ENCODE measurements at regions not wholly inside any gene's neighbourhood (a gene's known extent, or its start where the extent isn't known, plus 50 kb on each side); places are given as distances from the start of the nearest gene placed in this dataset.

DNA sequence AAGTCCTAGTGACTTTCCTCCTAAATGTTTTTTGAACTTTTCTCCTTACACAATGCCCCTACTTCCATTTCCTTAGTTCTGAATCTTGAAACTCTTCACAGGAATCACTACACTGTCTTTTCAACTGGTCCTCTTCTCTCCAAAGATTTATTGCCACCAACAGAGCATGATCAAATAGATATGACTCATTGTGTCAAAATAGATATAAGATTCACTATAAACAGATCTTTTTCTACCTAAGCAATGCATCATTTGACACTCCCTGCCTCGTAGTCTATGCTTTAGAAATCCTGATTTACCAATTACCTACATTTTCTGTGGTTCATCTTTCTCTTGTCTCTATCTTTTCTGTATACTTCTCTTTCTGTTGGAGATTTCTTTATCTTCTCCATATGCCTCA lies 789.6 kb upstream of the SLIT2 start:
- no peaks in the 10 kb centered on the region for H3K9me3 ChIP-seq (ENCODE audit: insufficient read depth, low read depth, low read length)
- no peaks in the 10 kb centered on the region for H3K4me1 ChIP-seq (ENCODE audit: insufficient read depth, low read length, poor library complexity, severe bottlenecking)
- H3K27me3 ChIP-seq (ENCODE audit: insufficient read depth, low read length, poor library complexity, severe bottlenecking), result no peaks in the 10 kb centered on the region
- TF ChIP-seq, protein P1, sequence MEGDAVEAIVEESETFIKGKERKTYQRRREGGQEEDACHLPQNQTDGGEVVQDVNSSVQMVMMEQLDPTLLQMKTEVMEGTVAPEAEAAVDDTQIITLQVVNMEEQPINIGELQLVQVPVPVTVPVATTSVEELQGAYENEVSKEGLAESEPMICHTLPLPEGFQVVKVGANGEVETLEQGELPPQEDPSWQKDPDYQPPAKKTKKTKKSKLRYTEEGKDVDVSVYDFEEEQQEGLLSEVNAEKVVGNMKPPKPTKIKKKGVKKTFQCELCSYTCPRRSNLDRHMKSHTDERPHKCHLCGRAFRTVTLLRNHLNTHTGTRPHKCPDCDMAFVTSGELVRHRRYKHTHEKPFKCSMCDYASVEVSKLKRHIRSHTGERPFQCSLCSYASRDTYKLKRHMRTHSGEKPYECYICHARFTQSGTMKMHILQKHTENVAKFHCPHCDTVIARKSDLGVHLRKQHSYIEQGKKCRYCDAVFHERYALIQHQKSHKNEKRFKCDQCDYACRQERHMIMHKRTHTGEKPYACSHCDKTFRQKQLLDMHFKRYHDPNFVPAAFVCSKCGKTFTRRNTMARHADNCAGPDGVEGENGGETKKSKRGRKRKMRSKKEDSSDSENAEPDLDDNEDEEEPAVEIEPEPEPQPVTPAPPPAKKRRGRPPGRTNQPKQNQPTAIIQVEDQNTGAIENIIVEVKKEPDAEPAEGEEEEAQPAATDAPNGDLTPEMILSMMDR (conservative IDR thresholded peaks at IDR 0.05; ENCODE audit: low read length), result no peak
- no peak for TF ChIP-seq EZH2phosphoT487 (IDR thresholded peaks at IDR 0.05; ENCODE audit: borderline replicate concordance)
- H3K9me2 ChIP-seq (replicated peaks; ENCODE audit: low read depth, low read length), result no peaks in the 10 kb centered on the region
- H3K4me2 ChIP-seq (ENCODE audit: low read depth, low read length, poor library complexity, severe bottlenecking), result no peak overlapping the region
- no peak overlapping the region for H3K9ac ChIP-seq (ENCODE audit: low read depth, low read length, poor library complexity, severe bottlenecking)
- no peak overlapping the region for H3K4me3 ChIP-seq (ENCODE audit: low read length, poor library complexity, severe bottlenecking)
- no peaks in the 10 kb centered on the region for H3K79me2 ChIP-seq (ENCODE audit: insufficient read depth, low read length)
- H3K36me3 ChIP-seq (ENCODE audit: insufficient read depth, low read length), result no peaks in the 10 kb centered on the region
- H4K20me1 ChIP-seq (ENCODE audit: insufficient read depth, low read length, poor library complexity, severe bottlenecking), result no peaks in the 10 kb centered on the region
- no peak overlapping the region for H2AFZ ChIP-seq (ENCODE audit: low read length)
- no peaks in the 10 kb centered on the region for H3F3A ChIP-seq (ENCODE audit: low read depth)

DNA sequence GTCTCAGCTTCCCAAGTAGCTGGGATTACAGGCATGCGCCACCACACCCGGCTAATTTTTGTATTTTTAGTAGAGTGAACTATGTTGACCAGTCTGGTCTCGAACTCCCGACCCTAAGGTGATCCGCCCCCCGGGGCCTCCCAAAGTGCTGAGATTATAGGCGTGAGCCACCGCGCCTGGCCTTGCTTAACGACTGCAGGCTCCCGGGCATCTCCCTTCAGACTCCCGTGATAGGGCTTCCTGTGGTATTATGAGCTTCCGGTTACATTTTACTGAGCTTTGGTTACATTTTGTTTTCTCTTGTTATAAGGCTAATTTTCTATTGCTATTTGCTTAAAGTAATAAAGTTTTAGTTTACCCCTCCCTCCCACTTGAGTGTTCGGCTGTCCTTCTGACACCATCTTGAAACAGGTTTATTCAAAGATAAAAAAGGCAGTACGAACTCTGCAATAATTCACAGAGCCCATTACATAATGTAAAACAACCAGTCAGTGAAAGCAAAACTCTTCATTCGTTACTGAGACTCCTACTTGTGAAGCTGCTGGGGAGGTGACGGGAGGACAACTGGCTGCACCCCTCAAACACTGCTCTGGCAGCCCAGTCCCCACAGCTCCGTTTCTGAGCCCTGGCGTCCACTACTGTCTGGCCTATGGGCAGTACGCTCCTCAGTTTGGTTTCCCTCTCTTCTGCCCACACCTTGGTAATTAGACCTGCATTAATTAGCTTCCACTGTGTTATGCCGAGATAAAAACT lies 795.7 kb upstream of the SLIT2 start:
- TF ChIP-seq, protein P1 (conservative IDR thresholded peaks at IDR 0.05; ENCODE audit: low read length), result no peak
- TF ChIP-seq EZH2phosphoT487 (IDR thresholded peaks at IDR 0.05; ENCODE audit: borderline replicate concordance), result no peak
- Histone ChIP-seq H4K20me1 (ENCODE audit: insufficient read depth, low read length, poor library complexity, severe bottlenecking) (no peaks in the 10 kb centered on the region), H3K79me2 (ENCODE audit: insufficient read depth, low read length) (no peaks in the 10 kb centered on the region), H3K9ac (ENCODE audit: low read depth, low read length, poor library complexity, severe bottlenecking) (no peak overlapping the region), H3K4me3 (ENCODE audit: low read length, poor library complexity, severe bottlenecking) (no peak overlapping the region), H3K4me1 (ENCODE audit: insufficient read depth, low read length, poor library complexity, severe bottlenecking) (no peaks in the 10 kb centered on the region), H3K4me2 (ENCODE audit: low read depth, low read length, poor library complexity, severe bottlenecking) (no peak overlapping the region), H3F3A (ENCODE audit: low read depth) (no peaks in the 10 kb centered on the region), H3K36me3 (ENCODE audit: insufficient read depth, low read length) (no peaks in the 10 kb centered on the region), H3K27me3 (ENCODE audit: insufficient read depth, low read length, poor library complexity, severe bottlenecking) (no peaks in the 10 kb centered on the region), H3K9me2 (replicated peaks; ENCODE audit: low read depth, low read length) (no peaks in the 10 kb centered on the region), H2AFZ (ENCODE audit: low read length) (no peak overlapping the region), H3K9me3 (ENCODE audit: insufficient read depth, low read depth, low read length) (no peaks in the 10 kb centered on the region)

DNA sequence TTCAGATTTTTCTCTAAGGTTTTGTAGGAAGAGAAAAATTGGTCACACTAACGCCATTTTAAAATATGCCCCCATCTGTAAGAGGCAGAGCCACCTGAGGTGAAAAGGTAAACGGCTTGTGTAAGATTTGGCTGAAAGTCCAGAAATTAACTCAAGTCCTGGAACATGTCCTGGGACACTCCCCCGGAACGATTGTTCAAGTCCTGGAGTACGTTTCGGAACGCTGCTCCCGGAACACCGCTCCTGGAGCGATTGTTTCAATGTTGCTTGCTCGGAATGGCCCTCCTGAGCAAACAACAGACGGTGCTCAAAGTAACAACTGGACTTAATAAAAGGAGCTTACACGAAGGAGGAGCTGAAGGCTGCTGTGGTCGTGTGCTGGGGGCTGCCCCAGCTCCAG lies 796.5 kb upstream of the SLIT2 start:
- H3K79me2 ChIP-seq (ENCODE audit: insufficient read depth, low read length), result no peaks in the 10 kb centered on the region
- H3K36me3 ChIP-seq (ENCODE audit: insufficient read depth, low read length), result no peaks in the 10 kb centered on the region
- no peaks in the 10 kb centered on the region for H3K4me1 ChIP-seq (ENCODE audit: insufficient read depth, low read length, poor library complexity, severe bottlenecking)
- no peak overlapping the region for H2AFZ ChIP-seq (ENCODE audit: low read length)
- no peak for TF ChIP-seq EZH2phosphoT487 (IDR thresholded peaks at IDR 0.05; ENCODE audit: borderline replicate concordance)
- TF ChIP-seq, protein P1 (conservative IDR thresholded peaks at IDR 0.05; ENCODE audit: low read length), result no peak
- no peaks in the 10 kb centered on the region for H4K20me1 ChIP-seq (ENCODE audit: insufficient read depth, low read length, poor library complexity, severe bottlenecking)
- H3K9me2 ChIP-seq (replicated peaks; ENCODE audit: low read depth, low read length), result no peaks in the 10 kb centered on the region
- no peak overlapping the region for H3K4me2 ChIP-seq (ENCODE audit: low read depth, low read length, poor library complexity, severe bottlenecking)
- no peak overlapping the region for H3K4me3 ChIP-seq (ENCODE audit: low read length, poor library complexity, severe bottlenecking)
- H3K9me3 ChIP-seq (ENCODE audit: insufficient read depth, low read depth, low read length), result no peaks in the 10 kb centered on the region
- H3F3A ChIP-seq (ENCODE audit: low read depth), result no peaks in the 10 kb centered on the region
- H3K9ac ChIP-seq (ENCODE audit: low read depth, low read length, poor library complexity, severe bottlenecking), result no peak overlapping the region
- H3K27me3 ChIP-seq (ENCODE audit: insufficient read depth, low read length, poor library complexity, severe bottlenecking), result no peaks in the 10 kb centered on the region

All from Loucy (cell line).